Loucy (cell line): ENCODE measurements at regions not wholly inside any gene's neighbourhood (a gene's known extent, or its start where the extent isn't known, plus 50 kb on each side); places are given as distances from the start of the nearest gene placed in this dataset.

Experiments used
- H2AFZ ChIP-seq: fragments of 200-600 bp; sonication (generic); 2 replicates; pipeline ENCODE4 v1.6.0; 2016; ENCODE audit warnings: antibody characterized with exemption, mild to moderate bottlenecking, low read length, moderate library complexity
- H3F3A ChIP-seq: fragments of 200-600 bp; 2 replicates; pipeline ENCODE4 v1.6.0; 2016; ENCODE audit warnings: antibody characterized with exemption, low read depth, mild to moderate bottlenecking
- H3K27me3 ChIP-seq: fragments of 200-600 bp; sonication (generic); 2 replicates; pipeline ENCODE4 v1.6.1; 2014; ENCODE audit warnings: low read length, mild to moderate bottlenecking; ENCODE audit not compliant: insufficient read depth, poor library complexity, severe bottlenecking
- H3K36me3 ChIP-seq: fragments of 200-600 bp; sonication (generic); 2 replicates; pipeline ENCODE4 v1.6.1; 2016; ENCODE audit warnings: low read length; ENCODE audit not compliant: insufficient read depth
- H3K4me1 ChIP-seq: fragments of 200-600 bp; sonication (generic); 2 replicates; pipeline ENCODE4 v1.5.1; 2014; ENCODE audit warnings: low read length, mild to moderate bottlenecking; ENCODE audit not compliant: insufficient read depth, poor library complexity, severe bottlenecking
- H3K4me2 ChIP-seq: fragments of 200-600 bp; sonication (generic); 2 replicates; pipeline ENCODE4 v1.6.0; 2014; ENCODE audit warnings: antibody characterized with exemption, low read length, low read depth, mild to moderate bottlenecking; ENCODE audit not compliant: poor library complexity, severe bottlenecking
- H3K4me3 ChIP-seq: fragments of 200-600 bp; sonication (generic); 2 replicates; pipeline ENCODE4 v1.5.1; 2014; ENCODE audit warnings: low read length, mild to moderate bottlenecking, mixed read lengths; ENCODE audit not compliant: poor library complexity, severe bottlenecking
- H3K79me2 ChIP-seq: fragments of 200-600 bp; sonication (generic); 2 replicates; pipeline ENCODE4 v1.6.1; 2014; ENCODE audit warnings: low read length; ENCODE audit not compliant: insufficient read depth
- H3K9ac ChIP-seq: fragments of 200-600 bp; sonication (generic); 2 replicates; pipeline ENCODE4 v1.6.0; 2014; ENCODE audit warnings: mild to moderate bottlenecking, low read depth, low read length, moderate library complexity; ENCODE audit not compliant: poor library complexity, severe bottlenecking
- H3K9me2 ChIP-seq: fragments of 200-600 bp; sonication (generic); replicated peaks from 2 replicates; pipeline ENCODE4 v1.6.1; 2016; ENCODE audit warnings: low read depth, low read length, mixed read lengths
- H3K9me3 ChIP-seq: fragments of 200-600 bp; sonication (generic); 2 replicates; pipeline ENCODE4 v1.6.1; 2014; ENCODE audit warnings: mild to moderate bottlenecking, antibody characterized with exemption, low read length, low read depth; ENCODE audit not compliant: insufficient read depth
- H4K20me1 ChIP-seq: fragments of 200-600 bp; sonication (generic); 2 replicates; pipeline ENCODE4 v1.6.0; 2014; ENCODE audit warnings: antibody characterized with exemption, low read length, mild to moderate bottlenecking; ENCODE audit not compliant: insufficient read depth, poor library complexity, severe bottlenecking
- EZH2phosphoT487 ChIP-seq: fragments of 200-600 bp; IDR thresholded peaks from 2 replicates; pipeline ENCODE4 v1.6.1; 2018; ENCODE audit warnings: antibody characterized with exemption, mild to moderate bottlenecking, moderate library complexity, borderline replicate concordance
- TF ChIP-seq, protein P1 (sequence below): fragments of 200-600 bp; sonication (generic); conservative IDR thresholded peaks from 2 replicates; pipeline ENCODE4 v1.5.1; 2014; ENCODE audit warnings: mild to moderate bottlenecking, antibody characterized with exemption, low read length

DNA sequence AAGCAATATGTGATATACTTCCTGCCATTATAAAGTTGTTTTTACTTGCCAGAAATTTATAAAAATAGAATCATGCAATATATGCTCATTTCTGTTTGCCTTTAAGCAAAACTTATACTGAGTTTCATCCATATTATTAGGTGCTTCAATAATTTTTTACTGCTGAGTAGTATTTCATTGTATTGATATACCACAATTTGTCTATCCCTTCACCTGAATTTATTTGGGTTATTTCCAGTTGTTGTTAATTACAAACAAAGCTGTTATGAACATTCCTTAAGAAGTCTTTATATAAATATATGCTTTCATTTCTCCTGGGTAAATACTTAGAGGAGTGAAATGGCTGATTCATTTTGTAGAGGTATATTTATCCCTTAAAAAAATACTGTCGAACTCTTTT, 864.1 kb downstream of the HACE1 start:
- Histone ChIP-seq H3K79me2 (no peaks in the 10 kb centered on the region), H4K20me1 (no peaks in the 10 kb centered on the region), H3K4me3 (no peak overlapping the region), H3K9me3 (no peaks in the 10 kb centered on the region), H3K9ac (no peak overlapping the region), H3F3A (no peaks in the 10 kb centered on the region), H3K4me2 (no peak overlapping the region), H3K27me3 (no peaks in the 10 kb centered on the region), H3K9me2 (no peaks in the 10 kb centered on the region), H3K4me1 (no peaks in the 10 kb centered on the region), H2AFZ (no peak overlapping the region), H3K36me3 (no peaks in the 10 kb centered on the region)
- TF ChIP-seq, protein P1, sequence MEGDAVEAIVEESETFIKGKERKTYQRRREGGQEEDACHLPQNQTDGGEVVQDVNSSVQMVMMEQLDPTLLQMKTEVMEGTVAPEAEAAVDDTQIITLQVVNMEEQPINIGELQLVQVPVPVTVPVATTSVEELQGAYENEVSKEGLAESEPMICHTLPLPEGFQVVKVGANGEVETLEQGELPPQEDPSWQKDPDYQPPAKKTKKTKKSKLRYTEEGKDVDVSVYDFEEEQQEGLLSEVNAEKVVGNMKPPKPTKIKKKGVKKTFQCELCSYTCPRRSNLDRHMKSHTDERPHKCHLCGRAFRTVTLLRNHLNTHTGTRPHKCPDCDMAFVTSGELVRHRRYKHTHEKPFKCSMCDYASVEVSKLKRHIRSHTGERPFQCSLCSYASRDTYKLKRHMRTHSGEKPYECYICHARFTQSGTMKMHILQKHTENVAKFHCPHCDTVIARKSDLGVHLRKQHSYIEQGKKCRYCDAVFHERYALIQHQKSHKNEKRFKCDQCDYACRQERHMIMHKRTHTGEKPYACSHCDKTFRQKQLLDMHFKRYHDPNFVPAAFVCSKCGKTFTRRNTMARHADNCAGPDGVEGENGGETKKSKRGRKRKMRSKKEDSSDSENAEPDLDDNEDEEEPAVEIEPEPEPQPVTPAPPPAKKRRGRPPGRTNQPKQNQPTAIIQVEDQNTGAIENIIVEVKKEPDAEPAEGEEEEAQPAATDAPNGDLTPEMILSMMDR = no peak
- TF ChIP-seq EZH2phosphoT487 = no peak

DNA sequence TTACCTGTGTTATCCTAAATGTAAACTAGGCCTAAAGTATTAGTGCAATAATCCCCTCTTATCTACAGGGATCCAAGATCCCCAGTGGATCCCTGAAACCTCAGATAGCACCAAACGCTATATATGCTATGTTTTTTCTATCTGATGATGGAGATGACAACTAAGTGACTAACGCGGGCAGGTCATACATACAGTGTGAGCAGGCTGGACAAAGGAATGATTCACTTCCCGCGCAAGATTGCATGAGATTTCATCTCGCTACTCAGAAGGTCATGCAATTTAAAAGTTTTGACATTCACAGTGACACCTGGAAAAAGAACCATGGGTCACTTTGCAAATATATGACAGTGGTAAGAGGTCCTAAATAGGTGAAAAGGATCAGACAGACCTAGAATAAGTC, 875.9 kb downstream of the HACE1 start:
- Histone ChIP-seq H3K79me2 (no peaks in the 10 kb centered on the region), H3K4me2 (no peak overlapping the region), H3F3A (no peaks in the 10 kb centered on the region), H3K9ac (no peak overlapping the region), H3K36me3 (no peaks in the 10 kb centered on the region), H3K9me3 (no peaks in the 10 kb centered on the region), H3K4me3 (no peak overlapping the region), H3K9me2 (no peaks in the 10 kb centered on the region), H4K20me1 (no peaks in the 10 kb centered on the region), H3K27me3 (no peaks in the 10 kb centered on the region), H3K4me1 (no peaks in the 10 kb centered on the region), H2AFZ (no peak overlapping the region)
- TF ChIP-seq, protein P1 = no peak
- TF ChIP-seq EZH2phosphoT487 = no peak

DNA sequence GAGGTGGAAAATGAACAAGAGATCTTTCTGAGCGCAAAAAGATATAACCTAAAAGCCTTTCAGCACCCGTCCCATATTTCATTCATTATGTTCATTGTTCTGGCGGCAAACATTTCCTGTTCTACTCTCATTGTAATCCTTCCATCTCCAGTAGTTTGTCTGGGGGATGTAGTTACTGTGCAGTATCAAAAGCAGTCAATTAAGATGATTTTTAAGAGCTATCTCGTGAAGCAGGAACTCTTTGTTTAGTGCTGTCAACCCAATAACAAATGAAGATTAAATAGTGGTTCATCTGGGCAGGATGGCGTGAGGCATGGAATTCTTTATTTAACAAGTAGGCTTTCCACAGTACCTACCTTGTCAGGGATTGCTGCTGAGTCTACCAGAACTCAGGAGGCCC, 876.7 kb downstream of the HACE1 start:
- Histone ChIP-seq H3K9me3 (no peaks in the 10 kb centered on the region), H3F3A (no peaks in the 10 kb centered on the region), H3K4me1 (no peaks in the 10 kb centered on the region), H3K79me2 (no peaks in the 10 kb centered on the region), H3K9ac (no peak overlapping the region), H3K4me2 (no peak overlapping the region), H4K20me1 (no peaks in the 10 kb centered on the region), H3K9me2 (no peaks in the 10 kb centered on the region), H3K4me3 (no peak overlapping the region), H3K27me3 (no peaks in the 10 kb centered on the region), H2AFZ (no peak overlapping the region), H3K36me3 (no peaks in the 10 kb centered on the region)
- TF ChIP-seq, protein P1 = no peak
- no peak for TF ChIP-seq EZH2phosphoT487
